GM13976 (cell line): ENCODE measurements at regions not wholly inside any gene's neighbourhood (a gene's known extent, or its start where the extent isn't known, plus 50 kb on each side); places are given as distances from the start of the nearest gene placed in this dataset.

Source experiments
- DNase-seq: peaks from one replicate; pipeline ENCODE4 v3.0.0; 2012; ENCODE audit warnings: low spot score
- in situ Hi-C: fragments of 300-500 bp; cut with MboI; formaldehyde crosslinking; loops from one replicate; pipeline ENCODE4 v1.12.0; 2022; ENCODE audit warnings: low sequenced_read_pairs, mixed read lengths, inconsistent platforms; ENCODE audit not compliant: unreplicated experiment
- TF ChIP-seq, protein P1 (sequence below): IDR thresholded peaks from 2 replicates; pipeline ENCODE4 v1.5.1; 2012; ENCODE audit warnings: borderline replicate concordance, mild to moderate bottlenecking; ENCODE audit not compliant: insufficient read depth; ENCODE audit errors: extremely low read depth, missing control alignments, control extremely low read depth

DNA sequence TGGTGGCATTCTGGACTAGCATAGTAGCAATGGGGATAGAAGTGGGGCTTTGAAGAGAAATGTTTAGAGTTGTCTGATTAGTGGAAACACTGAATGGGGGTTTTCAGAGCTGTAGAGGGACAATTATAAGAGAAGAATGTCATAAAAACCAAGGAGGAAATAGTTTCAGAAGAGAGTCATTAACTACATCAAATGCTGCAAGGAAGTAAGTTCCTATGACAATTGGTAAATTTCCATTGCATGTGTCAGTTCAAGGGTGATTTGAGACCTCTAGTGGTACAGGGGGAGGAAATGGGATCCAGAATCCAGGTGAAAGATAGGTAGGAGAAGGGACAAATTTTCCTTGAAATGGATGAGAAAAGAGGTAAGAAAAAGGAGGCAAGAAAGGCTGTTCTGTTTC is 68.3 kb upstream of the TBC1D5 start:
- DNase-seq: no peak
- TF ChIP-seq, protein P1, sequence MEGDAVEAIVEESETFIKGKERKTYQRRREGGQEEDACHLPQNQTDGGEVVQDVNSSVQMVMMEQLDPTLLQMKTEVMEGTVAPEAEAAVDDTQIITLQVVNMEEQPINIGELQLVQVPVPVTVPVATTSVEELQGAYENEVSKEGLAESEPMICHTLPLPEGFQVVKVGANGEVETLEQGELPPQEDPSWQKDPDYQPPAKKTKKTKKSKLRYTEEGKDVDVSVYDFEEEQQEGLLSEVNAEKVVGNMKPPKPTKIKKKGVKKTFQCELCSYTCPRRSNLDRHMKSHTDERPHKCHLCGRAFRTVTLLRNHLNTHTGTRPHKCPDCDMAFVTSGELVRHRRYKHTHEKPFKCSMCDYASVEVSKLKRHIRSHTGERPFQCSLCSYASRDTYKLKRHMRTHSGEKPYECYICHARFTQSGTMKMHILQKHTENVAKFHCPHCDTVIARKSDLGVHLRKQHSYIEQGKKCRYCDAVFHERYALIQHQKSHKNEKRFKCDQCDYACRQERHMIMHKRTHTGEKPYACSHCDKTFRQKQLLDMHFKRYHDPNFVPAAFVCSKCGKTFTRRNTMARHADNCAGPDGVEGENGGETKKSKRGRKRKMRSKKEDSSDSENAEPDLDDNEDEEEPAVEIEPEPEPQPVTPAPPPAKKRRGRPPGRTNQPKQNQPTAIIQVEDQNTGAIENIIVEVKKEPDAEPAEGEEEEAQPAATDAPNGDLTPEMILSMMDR: peak; percentile 20
- in situ Hi-C loops: no loop called here

DNA sequence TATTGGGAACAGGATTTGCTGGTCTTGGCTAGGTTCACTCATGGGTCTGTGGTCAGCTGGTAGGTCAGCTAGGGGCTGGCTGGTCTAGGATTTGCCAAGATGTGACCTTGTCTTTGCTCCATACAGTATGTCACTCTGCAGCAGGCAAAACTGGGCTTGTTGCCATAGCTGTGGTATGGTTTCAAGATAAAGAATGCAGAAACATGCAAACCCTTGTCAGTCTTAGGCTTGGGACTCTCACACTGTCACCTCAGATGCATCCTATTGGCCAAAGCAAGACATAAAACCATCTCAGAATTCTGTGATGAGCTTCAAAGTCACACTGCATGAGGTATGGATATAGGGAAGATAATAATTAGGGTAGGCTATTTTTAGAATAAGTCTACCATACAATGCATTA is 66.6 kb upstream of the TBC1D5 start:
- TF ChIP-seq, protein P1: no peak
- in situ Hi-C loops: no loop called here
- no peak for DNase-seq

DNA sequence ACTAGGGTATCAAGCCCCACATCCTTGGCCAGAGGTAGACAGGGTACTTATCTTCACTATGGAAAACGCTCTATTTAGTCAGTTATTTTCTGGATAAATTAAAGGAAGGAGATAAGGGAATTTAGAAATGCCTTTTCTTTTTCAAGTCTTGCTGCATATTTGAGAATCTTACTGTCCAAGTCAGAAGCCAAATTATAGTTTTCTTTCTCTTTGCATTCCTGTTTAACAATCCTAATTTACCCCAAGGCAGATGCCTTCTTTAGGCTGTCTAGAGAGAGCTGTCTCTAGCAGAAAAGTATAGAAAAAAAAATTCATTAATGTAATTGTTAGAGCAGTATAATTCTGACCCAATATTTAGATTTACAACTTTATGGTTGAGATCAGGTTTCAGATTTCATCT is 64.4 kb upstream of the TBC1D5 start:
- in situ Hi-C loops: no loop called here
- TF ChIP-seq, protein P1: no peak
- DNase-seq: no peak

DNA sequence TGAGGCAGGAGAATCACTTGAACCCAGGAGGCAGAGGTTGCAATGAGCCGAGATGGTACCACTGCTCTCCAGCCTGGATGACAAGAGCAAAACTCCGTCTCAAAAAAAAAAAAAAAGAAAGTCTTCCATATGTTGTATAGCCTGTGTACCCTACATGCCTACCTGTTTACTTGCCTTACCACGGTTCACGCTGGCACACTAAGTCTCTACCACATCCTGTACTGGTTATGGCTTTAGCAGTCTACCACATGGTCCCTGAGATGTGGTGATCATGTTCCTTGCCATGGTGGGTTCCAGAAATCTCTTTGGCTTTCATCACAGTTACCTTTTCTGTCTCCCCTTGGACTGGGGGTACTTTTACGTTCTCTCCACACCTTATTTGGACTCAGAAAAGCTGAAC is 63.8 kb upstream of the TBC1D5 start:
- TF ChIP-seq, protein P1: no peak
- DNase-seq: no peak
- in situ Hi-C loops: no loop called here

DNA sequence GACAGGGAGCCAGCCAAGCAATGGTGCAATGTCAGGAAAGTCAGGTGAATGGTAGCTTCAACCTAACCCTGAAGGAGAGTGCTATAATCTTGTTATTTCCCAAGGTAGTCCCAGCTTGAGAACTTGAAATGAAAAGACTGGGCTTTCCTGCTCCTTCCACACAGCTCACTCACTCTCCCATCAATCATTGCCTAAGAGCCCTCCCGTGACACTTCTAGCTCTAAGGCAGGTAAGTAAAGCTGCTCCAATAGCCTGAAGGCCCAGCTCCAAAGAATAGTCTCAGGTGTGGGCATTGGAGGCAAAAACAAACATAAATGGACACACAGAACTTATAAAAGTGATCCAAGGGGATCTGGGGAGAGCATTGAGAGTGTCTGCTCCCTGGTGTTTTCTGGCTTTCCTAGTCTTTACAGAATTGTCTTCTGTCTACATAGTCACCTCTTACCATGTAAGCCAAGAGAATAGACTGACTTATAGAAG is 63.1 kb upstream of the TBC1D5 start:
- TF ChIP-seq, protein P1: no peak
- in situ Hi-C loops: no loop called here
- no peak for DNase-seq

DNA sequence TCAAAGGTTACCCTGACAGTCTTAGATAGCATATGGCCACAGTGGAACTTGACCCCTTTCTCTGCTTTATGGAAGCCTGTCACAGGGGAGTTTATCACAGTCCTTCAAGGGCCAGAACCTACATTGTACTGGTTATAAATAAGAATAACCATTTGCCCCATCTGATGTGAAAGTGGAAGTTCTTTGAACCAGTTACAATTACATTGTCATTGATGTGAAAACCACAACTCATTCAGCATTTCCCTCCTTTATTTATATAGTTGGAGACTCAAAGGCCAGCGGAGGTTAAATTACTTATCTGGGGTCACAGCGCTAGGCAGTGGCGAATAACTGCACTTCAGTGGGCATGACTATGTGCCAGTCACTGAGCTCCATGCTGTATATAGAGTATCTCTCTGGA is 60.5 kb upstream of the TBC1D5 start:
- TF ChIP-seq, protein P1: no peak
- in situ Hi-C loops: no loop called here
- no peak for DNase-seq

DNA sequence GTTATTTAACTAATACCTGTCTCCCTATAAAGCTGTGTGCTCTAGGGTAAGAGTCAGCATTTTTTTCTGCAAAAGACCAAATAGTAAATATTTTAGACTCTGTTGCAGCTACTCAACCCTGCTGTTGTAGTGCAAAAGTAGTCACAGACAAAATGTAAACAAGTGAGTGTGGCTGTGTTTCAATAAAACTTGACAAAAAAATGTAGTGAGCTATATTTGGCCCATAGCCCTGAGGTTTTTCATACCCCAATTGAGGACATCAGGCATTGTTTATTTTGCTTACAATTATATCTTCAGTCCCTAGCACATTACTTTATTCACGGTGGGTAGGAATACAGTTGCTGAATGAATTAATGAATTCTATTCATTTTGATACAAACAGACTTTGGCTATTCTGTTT is 58.7 kb upstream of the TBC1D5 start:
- TF ChIP-seq, protein P1: no peak
- in situ Hi-C loops: no loop called here
- DNase-seq: no peak
